Occipital lobe (tissue), 1 donor: ENCODE measurements at regions not wholly inside any gene's neighbourhood (a gene's known extent, or its start where the extent isn't known, plus 50 kb on each side); places are given as distances from the start of the nearest gene placed in this dataset.

ENCODE experiments used
- DNase-seq: peaks from one replicate; lab custom pipeline; 2025; lab: John Stamatoyannopoulos, UW

DNA sequence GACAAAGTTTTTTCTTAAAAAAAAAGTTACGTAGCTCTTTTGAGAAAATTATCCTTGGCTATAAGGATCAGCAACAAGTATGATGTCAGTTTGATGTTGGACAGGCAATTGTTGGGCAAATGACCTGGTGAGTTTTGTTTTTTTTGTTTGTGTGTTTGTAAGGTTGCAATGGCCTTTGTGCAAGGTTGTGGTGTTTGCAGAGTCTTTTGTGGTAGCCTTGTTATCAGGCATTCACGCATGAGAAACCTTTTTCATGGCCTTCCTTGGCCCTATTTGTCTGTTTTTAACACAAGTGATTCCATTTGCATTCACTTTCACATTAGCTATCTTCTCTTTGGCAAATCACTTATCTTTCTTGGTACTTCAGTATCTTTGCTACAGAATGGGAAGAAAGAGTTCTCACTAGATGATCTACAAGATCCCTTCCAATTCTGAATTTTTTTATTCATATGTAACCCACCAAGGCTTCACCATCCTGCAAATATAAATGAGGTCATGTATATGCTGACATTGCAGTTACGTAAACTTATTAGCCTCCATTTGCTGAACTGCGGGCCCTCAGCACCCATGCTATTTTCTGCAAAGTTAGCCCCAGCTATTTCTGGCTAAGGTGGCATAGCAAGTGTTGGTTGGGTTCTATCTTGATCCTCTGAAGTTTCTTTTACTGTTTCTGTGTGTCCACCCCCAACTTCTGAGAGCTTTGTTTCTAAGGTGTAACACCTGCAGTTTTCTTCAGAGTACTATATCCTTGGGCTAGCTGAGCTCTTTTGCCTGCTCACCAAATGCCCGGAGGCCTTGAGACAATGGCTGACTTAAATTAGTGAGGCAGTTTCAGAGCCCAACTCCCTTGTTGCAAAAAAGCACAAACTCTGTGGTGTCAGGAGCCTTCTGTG, 667.1 kb downstream of the IRS1 start:
- DNase-seq: no peak

DNA sequence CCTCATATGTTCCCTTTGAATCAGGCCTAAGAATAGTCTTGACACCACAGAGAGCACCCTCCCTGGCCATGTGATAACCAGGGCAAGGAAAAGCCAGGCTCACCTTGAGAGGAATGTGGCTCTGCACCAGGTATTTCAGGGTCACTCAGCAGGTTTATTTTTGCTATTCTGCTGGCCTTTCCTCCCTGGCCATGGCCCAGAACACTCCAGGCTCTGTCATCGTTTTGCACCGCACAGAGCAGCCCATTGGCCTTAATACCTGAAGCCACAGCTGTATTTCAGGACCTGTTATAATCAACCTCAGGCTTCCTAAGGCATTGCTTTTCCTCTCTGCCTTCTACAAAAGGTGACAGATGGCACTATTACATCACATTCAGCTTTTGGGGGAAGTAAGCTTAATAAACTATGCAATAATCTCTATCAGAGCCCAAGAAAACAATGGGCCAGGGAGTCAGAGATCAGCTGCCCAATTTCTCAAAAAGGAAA, 668.3 kb downstream of the IRS1 start:
- DNase-seq: no peak

DNA sequence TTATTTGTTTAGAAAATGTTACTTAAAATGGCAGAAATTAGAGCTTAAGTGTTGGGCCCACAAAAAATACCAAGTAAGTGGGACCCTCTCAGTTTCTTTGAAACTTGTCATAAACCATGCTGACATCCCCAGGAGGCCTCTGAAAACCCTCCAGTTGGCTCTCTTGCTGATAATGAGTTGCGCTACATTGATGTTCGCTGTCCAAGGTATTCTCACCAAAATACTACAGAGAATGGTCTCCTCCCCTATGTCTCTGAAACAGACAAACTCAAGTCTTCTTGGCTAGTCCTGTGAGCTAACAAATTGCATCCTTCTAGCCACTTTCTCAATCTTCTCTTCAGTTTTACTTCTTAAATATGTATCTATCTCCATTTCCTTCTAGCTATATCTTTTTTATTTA, 669.4 kb downstream of the IRS1 start:
- DNase-seq: no peak

DNA sequence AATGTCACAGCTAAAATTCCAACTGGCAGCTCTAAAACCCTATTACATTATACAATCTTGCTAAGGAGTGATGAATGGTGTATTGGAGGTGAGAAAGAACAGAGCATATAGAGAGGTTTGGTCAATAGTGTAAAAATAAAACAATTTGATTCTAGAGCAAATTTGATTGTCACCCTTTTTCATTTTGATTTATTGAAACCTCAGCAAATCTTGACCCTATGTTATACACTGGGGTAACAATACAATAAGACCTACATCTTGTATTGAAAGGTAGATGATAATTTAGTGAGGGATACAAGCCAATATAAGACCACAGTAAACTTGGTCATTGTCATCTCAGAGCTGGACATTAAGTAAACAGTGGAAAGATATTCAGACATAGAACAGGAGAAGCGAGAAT, 671.9 kb downstream of the IRS1 start:
- no peak for DNase-seq

GRCh38 chr2:226126104-226126503, 673.5 kb downstream of the IRS1 start:
- DNase-seq: no peak

DNA sequence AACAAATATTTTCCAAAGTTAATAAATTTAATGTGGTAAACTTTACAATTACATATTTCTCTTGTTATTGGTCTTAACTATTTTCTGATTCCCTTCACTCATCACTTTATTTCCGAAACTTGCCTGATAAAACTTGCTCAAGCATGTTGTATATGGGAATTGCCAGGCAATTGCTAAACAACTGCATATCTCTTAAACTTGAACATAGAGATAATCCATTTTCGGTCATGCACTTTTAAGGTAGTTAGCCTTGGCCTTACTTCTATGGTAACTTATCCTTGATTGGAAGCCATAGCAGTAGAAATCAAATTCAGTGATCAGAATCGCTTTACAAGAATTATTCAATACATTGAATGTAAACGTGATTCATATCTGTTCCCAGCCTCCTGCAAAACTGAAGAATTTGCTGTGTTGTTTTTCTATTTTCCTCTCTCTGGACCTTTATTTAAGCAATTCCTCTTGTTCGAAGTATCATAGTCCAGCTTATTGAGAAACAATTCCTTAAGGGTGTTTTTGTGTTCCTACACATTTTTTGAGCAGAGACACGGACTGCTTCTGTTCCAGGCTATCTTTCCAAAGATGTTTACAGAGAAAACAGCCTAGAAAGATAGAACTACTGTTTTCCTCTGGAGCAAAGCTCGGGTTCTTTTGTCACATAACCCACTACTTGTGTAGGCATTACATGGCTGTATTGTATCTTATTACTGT, 674.3 kb downstream of the IRS1 start:
- no peak for DNase-seq

DNA sequence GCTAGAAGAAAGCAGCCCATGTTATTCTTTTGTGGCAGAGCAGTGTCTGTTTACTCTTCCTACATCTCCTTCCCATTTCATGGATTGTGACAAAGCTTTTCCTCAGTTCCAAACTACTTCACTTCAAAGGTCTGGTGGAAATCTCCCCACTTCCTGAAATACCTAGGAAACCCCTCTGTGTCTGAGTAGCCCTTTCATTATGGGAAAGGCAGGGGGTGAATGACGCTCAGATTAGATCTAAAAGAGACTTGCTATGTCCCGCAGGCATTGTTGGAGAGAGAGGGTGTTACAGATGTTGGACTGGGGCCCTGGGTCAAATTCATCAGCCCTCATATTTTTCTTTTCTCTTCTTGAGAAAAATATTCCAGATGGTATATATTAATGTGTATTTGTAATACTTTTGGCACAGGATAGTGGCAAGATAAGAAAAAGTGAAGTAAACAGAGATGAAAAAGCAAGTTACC, 675.0 kb downstream of the IRS1 start:
- DNase-seq: no peak

GRCh38 chr2:226123300-226123699, 676.3 kb downstream of the IRS1 start:
- DNase-seq: no peak

DNA sequence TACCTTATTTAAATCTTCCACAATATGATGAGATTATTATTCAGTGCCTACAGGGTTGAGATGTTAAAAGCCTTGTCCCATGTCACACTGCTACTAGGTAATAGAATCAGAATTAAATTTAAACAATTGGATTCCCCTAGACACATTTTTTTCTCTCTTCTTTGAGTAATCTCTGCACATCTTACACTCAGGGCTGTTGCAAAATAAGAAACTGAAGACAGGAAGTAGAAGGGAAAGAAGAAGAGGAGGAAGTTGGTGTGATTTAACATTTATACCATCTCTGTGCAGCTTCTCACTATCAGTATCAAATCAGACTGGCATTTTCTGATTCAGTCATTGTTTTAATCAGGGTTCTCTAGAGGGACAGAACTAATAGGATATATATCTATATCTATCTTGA, 677.6 kb downstream of the IRS1 start:
- no peak for DNase-seq

- no peak for DNase-seq
Measured at GRCh38 chr2:226121046-226121738, 678.4 kb downstream of the IRS1 start.

GRCh38 chr2:226118471-226119429, 680.9 kb downstream of the IRS1 start:
- DNase-seq: no peak

- no peak for DNase-seq
Measured at GRCh38 chr2:226117510-226118065, 682.0 kb downstream of the IRS1 start.

DNA sequence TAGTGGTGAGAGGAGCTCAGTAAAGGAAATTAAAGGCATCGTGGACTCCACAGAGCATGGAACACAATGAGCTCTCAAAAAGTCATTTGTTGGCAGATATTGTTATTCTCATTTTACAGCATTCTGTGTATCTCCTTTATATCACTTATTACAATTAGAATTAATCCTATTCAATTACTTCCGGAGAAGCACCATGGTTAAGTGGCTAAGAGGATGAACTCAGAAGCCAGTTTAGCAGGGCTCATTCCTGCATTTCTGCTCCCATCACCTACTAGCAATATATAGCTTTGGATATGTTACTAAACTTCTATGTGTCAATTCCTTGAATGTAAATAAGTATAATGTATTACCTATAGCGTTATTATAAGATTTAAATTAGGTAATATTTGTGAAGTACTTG, 683.3 kb downstream of the IRS1 start:
- DNase-seq: no peak

DNA sequence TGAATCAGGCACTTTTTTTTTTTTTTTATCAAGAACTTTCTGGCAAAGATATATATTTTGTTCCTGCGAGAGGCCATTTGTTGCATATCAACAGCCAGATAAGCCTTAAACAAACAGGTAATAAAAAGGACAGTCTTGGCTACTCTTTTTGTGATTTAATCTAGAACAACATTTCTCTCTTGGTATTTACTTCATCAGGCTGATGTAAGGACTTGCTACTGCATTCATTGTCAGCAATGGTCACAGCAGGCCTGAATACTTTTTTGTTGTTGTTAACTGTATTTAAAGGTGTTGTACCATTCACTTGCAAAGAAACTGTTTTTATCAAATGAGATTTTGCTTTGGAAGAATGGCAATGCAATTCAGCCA, 683.8 kb downstream of the IRS1 start:
- DNase-seq: no peak

DNA sequence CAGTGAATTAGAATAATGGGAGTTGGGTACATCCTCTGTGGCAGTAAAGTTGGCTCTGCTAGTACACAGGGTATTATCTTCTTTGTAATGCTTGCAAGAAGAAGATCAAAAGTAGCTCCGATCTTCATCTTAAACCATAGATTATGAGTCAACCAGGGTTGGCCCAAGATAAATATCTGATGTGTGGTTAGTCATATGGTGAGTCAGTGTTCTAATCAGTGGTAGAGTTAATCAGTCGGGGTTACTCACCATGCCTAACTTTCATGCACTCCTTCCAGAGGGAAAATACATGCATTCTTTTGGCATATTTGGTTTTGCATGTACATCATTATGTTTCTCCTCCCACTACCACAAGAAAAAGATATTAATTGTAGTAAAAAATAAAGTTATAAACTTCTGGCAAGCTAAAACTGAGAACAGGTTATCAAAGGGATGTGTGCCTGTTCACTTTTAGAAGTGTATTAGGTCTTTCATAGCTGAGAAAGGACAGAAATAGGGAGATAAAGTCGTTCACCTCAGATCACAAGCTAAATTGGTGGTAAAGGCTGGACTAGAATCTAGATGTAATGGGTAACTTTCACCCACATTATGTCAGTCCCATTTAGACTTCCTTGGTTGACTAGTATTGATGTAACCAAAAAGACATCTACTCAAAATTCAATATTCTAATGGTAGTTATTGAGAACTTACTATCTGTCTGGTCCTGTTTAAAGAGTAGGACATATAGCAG, 684.4 kb downstream of the IRS1 start:
- DNase-seq: no peak

DNA sequence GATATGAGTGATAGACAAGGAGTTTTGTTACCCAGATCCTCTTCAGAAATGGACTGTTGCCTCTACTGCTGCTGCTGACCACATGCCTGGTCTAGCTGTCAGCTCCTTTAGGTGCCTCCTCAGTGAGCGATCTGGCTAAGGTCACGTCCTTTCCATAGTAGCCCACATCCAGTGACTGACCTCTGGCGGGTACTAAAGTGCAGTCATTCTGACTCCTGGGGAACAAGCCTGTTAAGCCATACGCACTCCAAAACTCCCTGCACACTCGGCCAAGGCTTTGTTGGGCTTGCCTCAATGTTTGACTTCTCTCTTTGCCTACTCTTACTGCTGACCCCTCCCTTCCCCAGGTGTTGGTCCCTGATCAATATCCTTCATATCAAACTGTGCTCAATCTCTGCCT, 685.2 kb downstream of the IRS1 start:
- no peak for DNase-seq

DNA sequence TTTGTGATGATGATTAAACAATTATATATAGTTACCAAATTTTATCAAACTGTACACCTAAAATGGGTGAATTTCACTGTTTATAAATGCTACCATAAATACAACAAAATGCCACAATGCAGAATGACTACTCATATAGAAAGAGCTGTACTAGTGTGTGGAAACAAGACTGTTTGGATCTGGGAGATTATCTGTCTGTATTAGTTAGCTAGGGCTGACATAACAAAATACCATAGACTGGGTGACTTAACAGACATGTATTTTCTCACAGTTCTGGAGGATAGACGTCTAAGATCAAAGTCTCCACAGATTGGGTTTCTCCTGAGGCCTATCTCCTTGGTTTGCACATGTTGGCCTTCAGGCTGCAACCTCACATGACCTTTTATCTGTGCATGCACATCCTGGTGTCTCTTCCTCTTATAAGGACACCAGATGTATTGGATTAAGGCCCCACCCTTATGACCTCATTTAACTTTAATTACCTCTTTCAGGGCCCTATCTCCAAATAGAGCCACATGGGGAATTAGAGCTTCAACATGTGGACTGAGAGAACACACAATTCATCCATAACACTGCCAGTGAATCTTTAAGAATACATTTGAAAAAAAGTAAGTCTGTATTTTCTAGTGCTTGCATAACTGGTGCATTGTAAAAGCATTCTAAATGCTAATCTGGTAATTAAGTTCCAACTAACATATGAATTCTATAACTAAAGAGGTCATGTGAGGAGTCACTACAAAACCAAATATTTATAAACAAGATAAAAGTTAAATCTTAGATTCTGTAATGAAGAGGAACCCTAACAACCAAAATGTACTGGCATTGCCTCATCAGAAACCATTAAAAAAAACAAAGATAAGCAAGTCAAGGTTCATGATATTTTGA, 699.6 kb downstream of the NYAP2 start:
- DNase-seq: no peak

DNA sequence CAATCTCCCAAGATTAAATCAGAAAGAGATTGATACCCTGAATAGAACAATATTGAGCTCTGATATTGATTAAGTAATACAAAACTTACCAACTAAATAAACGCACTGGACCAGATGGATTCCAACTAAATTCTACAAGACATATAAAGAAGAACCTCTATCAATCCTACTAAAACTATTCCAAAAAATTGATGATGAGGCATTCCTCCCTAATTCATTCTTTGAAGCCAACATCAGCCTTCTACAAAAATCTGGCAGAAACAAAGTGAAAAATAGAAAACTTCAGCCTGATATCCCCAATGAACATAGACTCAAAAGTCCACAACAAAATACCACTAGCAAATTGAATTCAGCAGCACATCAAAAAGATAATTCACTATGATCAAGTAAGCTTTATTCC, 695.5 kb downstream of the NYAP2 start:
- DNase-seq: no peak

GRCh38 chr2:226093364-226093763, 693.9 kb downstream of the NYAP2 start:
- no peak for DNase-seq
